ENCODE measurements at regions not wholly inside any gene's neighbourhood (a gene's known extent, or its start where the extent isn't known, plus 50 kb on each side); places are given as distances from the start of the nearest gene placed in this dataset.

GRCh38 chr7:108947526-108947925 is 377.9 kb downstream of the DNAJB9 start:
- no peak for TF ChIP-seq CTCF (IDR thresholded peaks at IDR 0.05)
- no peak for TF ChIP-seq POLR2A (IDR thresholded peaks at IDR 0.05)

All from right lobe of liver (tissue), 4 donors.